ENCODE measurements at regions not wholly inside any gene's neighbourhood (a gene's known extent, or its start where the extent isn't known, plus 50 kb on each side); places are given as distances from the start of the nearest gene placed in this dataset.

- Histone ChIP-seq H3K27me3 (ENCODE audit: control insufficient read depth, insufficient read depth, low read length) (no peaks in the 10 kb centered on the region), H3K9me3 (ENCODE audit: control insufficient read depth in 2 of 2, low read length in 2 of 2) (no peaks in the 10 kb centered on the region), H3K4me1 (ENCODE audit: control insufficient read depth, insufficient read depth, low read length, poor library complexity, severe bottlenecking) (no peaks in the 10 kb centered on the region), H3K4me3 (ENCODE audit: low read depth, low read length) (no peak overlapping the region), H3K27ac (ENCODE audit: insufficient read depth, low read length, poor library complexity, severe bottlenecking) (no peak overlapping the region), H3K36me3 (ENCODE audit: control insufficient read depth, insufficient read depth, low read length) (no peaks in the 10 kb centered on the region)
- DNase-seq (no peak), ATAC-seq (ENCODE audit: low read depth in 2 of 2) (no peak)
- H3K4me3 Mint-ChIP-seq: no peak overlapping the region
- H3K4me1 Mint-ChIP-seq: no peaks in the 10 kb centered on the region
- H3K27ac Mint-ChIP-seq: no peak overlapping the region
- no peaks in the 10 kb centered on the region for H3K36me3 Mint-ChIP-seq
- H3K9me3 Mint-ChIP-seq: no peaks in the 10 kb centered on the region
- H3K27me3 Mint-ChIP-seq: no peaks in the 10 kb centered on the region
Observed at GRCh38 chrX:96611619-96612362, 72.9 kb upstream of the DIAPH2 start.

DNA sequence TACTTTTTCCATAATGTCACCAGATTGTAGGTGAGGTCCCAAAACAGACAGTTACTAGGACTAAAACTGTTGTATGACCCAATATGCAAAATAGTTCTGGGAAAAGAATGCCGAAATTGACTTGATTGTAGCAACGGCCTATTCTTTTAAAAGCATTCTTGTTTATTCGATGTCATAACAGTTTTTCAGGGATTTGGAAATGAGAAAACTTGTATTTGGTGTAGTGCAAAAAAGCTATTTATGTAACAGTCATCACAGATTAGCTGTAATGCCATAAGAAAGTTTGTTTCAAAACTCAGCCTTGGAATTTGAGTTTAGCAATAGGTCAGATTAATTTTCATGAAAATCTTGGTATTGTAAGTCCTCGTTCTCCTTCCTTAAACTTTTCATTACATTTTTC lies 69.2 kb upstream of the DIAPH2 start:
- DNase-seq: no peak
- no peak overlapping the region for H3K27ac ChIP-seq (ENCODE audit: insufficient read depth, low read length, poor library complexity, severe bottlenecking)
- H3K4me3 Mint-ChIP-seq: no peak overlapping the region
- H3K4me1 Mint-ChIP-seq: no peaks in the 10 kb centered on the region
- no peak for ATAC-seq (ENCODE audit: low read depth in 2 of 2)
- H3K9me3 Mint-ChIP-seq: peaks cover 0 to 2% (median 0%) of the 10 kb centered on the region in 7 donors
- no peaks in the 10 kb centered on the region for H3K9me3 ChIP-seq (ENCODE audit: control insufficient read depth in 2 of 2, low read length in 2 of 2)
- no peaks in the 10 kb centered on the region for H3K36me3 Mint-ChIP-seq
- no peaks in the 10 kb centered on the region for H3K27me3 Mint-ChIP-seq
- H3K36me3 ChIP-seq (ENCODE audit: control insufficient read depth, insufficient read depth, low read length): no peaks in the 10 kb centered on the region
- no peaks in the 10 kb centered on the region for H3K4me1 ChIP-seq (ENCODE audit: control insufficient read depth, insufficient read depth, low read length, poor library complexity, severe bottlenecking)
- H3K27me3 ChIP-seq (ENCODE audit: control insufficient read depth, insufficient read depth, low read length): no peaks in the 10 kb centered on the region
- no peak overlapping the region for H3K4me3 ChIP-seq (ENCODE audit: low read depth, low read length)
- H3K27ac Mint-ChIP-seq: no peak overlapping the region

DNA sequence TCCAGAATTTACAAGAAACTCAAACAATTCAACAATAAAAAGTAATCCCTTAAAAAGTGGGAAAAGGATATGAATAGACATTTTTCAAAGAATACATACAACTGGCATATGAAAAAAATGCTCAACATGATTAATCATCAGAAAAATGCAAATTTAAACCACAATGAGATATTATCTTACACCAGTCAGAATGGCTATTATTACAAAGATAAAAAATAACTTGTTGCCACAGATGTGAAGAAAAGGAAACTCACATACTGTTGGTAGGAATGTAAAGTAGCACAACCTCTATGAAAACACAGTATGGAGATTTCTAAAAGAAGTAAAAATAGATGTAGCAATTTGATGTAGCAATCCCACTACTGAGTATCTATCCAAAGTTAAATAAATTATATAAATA lies 65.1 kb upstream of the DIAPH2 start:
- no peaks in the 10 kb centered on the region for H3K4me1 Mint-ChIP-seq
- no peak overlapping the region for H3K27ac Mint-ChIP-seq
- Histone ChIP-seq H3K36me3 (ENCODE audit: control insufficient read depth, insufficient read depth, low read length) (no peaks in the 10 kb centered on the region), H3K27ac (ENCODE audit: insufficient read depth, low read length, poor library complexity, severe bottlenecking) (no peak overlapping the region), H3K9me3 (ENCODE audit: control insufficient read depth in 2 of 2, low read length in 2 of 2) (no peaks in the 10 kb centered on the region), H3K4me3 (ENCODE audit: low read depth, low read length) (no peak overlapping the region), H3K27me3 (ENCODE audit: control insufficient read depth, insufficient read depth, low read length) (no peaks in the 10 kb centered on the region), H3K4me1 (ENCODE audit: control insufficient read depth, insufficient read depth, low read length, poor library complexity, severe bottlenecking) (no peaks in the 10 kb centered on the region)
- DNase-seq: no peak
- H3K27me3 Mint-ChIP-seq: no peaks in the 10 kb centered on the region
- peaks cover 0 to 2% (median 0%) of the 10 kb centered on the region in 7 donors for H3K9me3 Mint-ChIP-seq
- no peaks in the 10 kb centered on the region for H3K36me3 Mint-ChIP-seq
- no peak overlapping the region for H3K4me3 Mint-ChIP-seq
- ATAC-seq (ENCODE audit: low read depth in 2 of 2): no peak

DNA sequence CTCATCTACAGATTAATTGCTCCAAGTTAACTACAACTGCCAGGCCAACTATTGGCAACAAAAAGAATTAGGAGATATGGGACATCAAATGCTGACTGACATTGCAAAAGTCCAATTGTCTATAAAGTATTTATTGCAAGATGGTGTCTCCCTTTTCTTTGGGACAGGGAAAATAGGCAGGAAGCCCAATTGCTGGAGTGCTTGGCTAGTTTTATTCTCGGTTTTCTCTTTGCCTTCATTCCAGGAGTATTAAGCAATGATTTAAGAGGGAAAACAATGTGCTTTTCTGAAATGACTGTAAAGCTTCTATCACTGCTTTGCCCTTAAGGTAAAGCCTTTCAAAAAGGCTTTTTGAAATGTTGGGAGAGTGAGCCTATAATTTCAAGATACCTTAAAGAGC lies 62.8 kb upstream of the DIAPH2 start:
- Mint-ChIP-seq H3K36me3 (no peaks in the 10 kb centered on the region), H3K4me1 (no peaks in the 10 kb centered on the region), H3K27me3 (no peaks in the 10 kb centered on the region), H3K27ac (no peak overlapping the region), H3K9me3 (peaks cover 0 to 2% (median 0%) of the 10 kb centered on the region in 7 donors), H3K4me3 (no peak overlapping the region)
- no peak overlapping the region for H3K4me3 ChIP-seq (ENCODE audit: low read depth, low read length)
- H3K27ac ChIP-seq (ENCODE audit: insufficient read depth, low read length, poor library complexity, severe bottlenecking): no peak overlapping the region
- ATAC-seq (ENCODE audit: low read depth in 2 of 2) (no peak), DNase-seq (no peak)
- H3K9me3 ChIP-seq (ENCODE audit: control insufficient read depth in 2 of 2, low read length in 2 of 2): no peaks in the 10 kb centered on the region
- H3K27me3 ChIP-seq (ENCODE audit: control insufficient read depth, insufficient read depth, low read length): no peaks in the 10 kb centered on the region
- no peaks in the 10 kb centered on the region for H3K36me3 ChIP-seq (ENCODE audit: control insufficient read depth, insufficient read depth, low read length)
- no peaks in the 10 kb centered on the region for H3K4me1 ChIP-seq (ENCODE audit: control insufficient read depth, insufficient read depth, low read length, poor library complexity, severe bottlenecking)
